ENCODE measurements at regions not wholly inside any gene's neighbourhood (a gene's known extent, or its start where the extent isn't known, plus 50 kb on each side); places are given as distances from the start of the nearest gene placed in this dataset.

DNA sequence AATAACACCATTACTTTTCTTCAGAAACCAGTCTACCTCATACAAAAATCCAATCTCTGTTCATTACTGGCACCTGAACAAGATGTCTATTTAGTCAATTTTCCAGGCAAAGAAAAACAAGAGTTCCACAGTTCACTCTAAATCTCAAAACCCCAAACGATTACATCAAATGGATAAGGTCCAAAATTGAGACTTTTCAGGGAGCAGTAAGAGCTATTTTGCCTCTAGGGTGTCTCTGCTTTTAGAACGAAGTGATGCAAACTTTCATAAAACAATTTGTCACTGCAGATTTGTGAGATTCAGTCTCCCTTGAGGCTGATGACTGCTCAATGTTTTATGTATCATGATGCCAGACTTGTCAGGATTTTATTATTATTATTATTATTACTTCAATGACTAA is 937.0 kb upstream of the PHF14 start:
- DNase-seq = no peak

DNA sequence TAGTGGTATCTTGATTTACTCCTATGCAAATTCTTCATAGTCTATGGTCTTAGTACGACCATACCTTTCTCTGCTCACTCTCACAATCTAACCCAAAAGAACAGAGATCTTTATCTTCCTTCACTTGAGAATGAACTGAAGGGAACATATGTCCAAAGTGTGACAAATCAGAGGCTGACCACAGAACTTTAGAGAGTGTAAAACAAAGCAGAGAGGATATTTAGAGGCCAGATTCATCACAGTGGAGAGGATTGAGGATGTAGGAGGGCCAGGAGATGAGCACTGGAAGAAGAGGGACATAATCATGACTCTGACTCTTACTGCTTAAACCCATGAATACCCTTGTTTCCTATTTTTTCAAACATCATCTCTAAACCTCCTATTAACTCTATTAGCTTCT is 935.3 kb upstream of the PHF14 start:
- DNase-seq = no peak

GRCh38 chr7:10040674-10041073 is 933.0 kb upstream of the PHF14 start:
- no peak for DNase-seq

- DNase-seq = no peak
These were observed 902.8 kb upstream of the PHF14 start for GRCh38 chr7:10070899-10071298.

DNA sequence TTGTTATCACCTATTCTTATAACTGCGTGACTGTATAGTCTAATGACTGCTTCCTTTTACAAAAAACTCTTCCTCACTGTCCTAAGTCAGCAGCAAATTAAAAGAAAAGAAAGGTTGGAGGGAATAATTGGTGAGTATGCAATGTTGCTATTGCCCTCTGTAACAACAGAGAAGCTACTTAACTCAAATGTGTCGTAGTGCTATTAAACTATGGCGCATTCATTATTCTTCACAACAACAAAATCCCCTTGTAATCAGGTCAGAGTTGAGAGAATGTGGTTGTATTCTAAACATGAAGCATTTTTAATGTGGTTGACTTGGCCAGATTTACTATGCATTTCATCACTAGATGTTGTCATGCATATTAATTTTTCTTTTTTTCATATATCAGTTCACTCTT is 897.8 kb upstream of the PHF14 start:
- no peak for DNase-seq

DNA sequence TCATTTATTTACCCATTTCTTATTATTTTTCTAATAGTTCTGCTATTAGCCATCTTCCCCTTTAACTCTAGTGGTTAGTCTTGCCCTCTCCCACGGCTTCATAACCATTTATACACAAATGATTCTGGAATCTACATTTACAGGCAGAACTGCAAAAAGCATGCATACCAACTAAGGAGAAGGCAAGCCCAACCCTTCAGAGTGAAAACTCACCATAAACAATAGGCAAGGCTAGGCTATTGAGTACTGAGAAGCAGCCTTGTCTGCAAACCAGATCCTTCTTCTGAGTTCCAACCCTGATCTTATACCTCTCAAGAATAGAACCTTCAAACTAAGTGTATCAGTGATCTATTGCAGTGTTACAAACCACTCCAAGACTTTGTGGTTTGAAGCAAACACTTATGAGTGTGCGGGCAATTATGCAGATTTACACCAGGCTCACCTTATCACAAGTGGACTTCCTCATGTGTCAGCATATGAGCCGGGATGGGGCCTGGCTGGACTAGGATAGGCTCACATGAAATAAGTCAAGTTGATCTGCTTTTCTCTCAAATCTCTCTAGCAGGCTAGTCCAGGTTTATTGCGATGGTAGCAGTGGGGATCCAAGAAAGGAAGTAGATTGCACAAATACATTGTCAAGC is 896.9 kb upstream of the PHF14 start:
- DNase-seq = peak; percentile 25

GRCh38 chr7:10079572-10079971 is 894.1 kb upstream of the PHF14 start:
- DNase-seq = no peak

DNA sequence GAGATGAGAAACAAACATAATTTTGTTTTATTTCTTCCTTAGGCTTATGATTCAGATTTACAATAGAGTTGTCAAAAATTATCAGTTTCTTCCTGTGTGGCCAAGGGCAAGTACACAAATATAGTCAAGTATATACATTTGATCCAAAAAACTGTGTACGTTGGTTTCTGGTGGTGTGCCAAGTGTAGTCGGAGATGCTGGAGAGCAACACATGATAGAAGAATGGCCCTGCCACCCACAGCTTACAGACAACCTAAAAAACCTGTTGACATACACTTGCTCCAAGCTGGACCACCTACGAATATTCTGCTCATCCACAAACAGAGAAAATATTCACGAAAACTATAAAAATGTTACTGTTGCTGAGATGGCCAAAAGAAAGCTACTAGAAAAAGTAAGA is 890.8 kb upstream of the PHF14 start:
- DNase-seq = no peak

DNA sequence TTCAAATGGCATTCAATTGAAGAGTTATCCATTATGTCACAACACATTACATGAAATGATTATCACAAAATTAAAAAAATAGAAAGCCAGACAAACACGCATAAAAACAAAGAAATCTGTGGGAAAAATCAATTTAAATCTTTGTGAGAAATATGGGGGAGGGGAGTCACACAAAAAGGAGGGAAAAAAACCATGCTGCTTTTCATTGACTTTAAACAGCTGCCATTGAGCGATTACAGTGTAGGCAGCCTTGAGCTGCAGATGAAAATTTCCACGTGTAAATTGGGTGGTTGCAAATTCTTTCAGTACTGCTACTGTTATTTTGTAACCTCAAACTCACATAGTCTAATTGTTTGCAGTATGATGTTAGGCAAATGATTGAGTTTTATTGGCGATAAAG is 889.9 kb upstream of the PHF14 start:
- DNase-seq = no peak

DNA sequence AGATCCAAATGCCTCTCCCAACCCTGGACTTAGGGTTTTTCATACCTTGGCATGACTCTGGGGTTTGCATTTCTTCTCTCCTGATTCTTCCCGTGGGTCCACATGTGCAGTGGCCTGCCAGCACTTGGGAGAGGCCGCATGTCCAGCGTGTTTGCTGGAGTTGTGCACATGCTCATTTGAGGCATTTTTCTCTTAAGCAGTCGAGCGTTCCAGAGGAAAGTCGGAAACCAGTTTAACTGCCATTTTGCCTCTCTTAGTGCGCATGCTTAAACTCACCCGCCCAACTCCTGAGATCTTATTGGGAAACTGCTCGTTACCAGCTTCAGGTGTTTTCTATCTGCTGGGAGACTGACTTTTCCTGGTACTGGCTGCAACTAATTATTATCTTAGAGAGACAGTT is 888.4 kb upstream of the PHF14 start:
- no peak for DNase-seq

DNA sequence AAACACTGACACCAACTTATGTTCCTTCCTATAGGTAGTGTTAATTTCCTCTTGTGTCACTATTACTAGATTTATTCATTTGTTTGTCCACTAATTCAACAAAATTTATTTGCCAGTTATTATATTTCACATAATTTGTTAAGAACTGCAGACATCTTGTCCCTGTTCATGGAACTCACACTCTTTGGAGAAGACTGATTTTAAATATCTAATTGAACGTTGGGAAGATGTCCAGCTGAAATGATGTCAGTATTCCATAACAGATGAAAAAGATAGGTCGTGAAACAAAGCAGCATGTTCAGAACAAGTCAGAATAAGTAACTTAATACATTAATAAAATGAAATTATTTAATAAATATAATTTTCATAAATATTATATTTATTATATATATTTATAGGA is 873.1 kb upstream of the PHF14 start:
- no peak for DNase-seq

DNA sequence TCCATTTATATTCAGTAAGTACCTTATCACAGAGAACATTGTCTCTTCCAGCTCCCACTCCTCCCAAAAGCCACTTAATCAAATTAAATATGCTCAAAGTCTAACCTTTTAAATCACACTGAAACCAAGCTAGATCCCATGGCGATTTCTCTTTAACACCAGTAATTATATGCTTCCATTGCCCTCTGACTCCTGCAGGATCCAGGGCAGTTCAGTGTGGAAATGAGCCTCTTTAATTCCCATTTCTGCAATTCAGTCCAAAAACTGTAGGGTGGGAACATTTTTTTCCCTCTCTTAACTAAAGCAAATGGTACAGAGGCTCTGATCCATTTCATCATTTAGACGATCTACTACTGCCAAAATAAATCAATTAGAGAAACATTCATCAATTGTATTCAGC is 872.3 kb upstream of the PHF14 start:
- no peak for DNase-seq

- peak; percentile 21 for DNase-seq
These were observed 869.4 kb upstream of the PHF14 start for GRCh38 chr7:10104292-10104691.

GRCh38 chr7:10106609-10107008 is 867.1 kb upstream of the PHF14 start:
- no peak for DNase-seq

- DNase-seq = no peak
These were observed 857.2 kb upstream of the PHF14 start for GRCh38 chr7:10116511-10116910.

GRCh38 chr7:10117815-10118214 is 855.9 kb upstream of the PHF14 start:
- no peak for DNase-seq

DNA sequence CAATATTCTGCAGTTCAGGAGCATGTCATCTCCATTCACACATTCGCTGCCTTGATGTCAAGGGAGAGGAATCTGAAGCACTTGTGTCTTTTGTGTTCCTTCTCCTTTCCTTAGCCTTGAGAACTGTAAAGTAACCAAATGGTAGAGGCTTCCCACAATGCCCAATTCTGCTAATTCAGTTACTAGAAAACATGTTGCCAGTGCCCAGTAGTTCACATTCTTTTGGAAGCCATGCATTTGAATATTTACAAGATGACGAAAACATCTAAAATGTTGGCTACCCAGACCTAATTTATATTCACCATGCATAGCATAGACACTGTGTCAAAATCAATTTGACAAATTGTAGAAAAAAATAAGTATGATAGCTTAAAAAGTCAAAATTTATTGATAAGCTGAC is 852.7 kb upstream of the PHF14 start:
- DNase-seq = no peak

DNA sequence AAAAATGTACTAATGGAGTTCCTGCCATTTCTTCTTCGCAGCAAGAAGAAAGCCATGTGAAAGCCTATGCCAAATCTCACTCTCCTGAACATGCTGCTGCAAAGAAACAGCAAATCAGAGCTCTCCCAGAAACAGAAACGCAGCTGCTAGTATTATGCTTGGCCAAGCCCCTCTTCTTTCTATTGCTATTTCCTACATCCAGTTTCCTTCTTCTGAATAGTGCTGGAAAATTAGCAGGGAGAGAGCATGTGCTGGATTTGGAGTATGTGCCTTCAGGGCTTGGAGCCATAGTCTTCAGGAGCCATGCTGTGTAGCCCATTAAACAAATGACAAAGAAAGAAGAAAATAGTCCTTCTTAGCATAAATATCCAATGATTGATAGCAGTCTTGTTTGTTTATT is 852.0 kb upstream of the PHF14 start:
- DNase-seq = no peak

- peak; percentile 28 for DNase-seq
These were observed 851.0 kb upstream of the PHF14 start for GRCh38 chr7:10122551-10123100.

- DNase-seq = peak; percentile 14
These were observed 844.9 kb upstream of the PHF14 start for GRCh38 chr7:10128748-10129147.

- no peak for DNase-seq
These were observed 835.4 kb upstream of the PHF14 start for GRCh38 chr7:10138087-10138854.

DNA sequence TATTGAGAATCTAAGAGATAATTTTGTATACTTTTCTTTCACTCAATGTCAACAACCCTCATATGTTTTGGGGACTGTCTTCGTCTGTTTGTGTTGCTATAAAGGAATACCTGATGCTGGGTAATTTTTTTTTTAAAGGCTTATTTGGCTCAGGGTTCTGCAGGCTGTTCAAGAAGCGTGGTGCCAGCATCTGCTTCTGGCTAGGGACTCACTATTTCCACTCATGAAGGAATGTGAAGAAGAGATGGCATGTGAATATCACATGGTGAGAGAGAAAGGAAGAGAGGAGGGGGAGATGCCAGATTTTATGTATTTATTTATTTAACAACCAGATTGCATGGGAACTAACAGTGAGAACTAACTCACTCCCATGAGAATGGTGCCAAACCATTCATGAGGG is 827.4 kb upstream of the PHF14 start:
- DNase-seq = no peak

- no peak for DNase-seq
These were observed 816.7 kb upstream of the PHF14 start for GRCh38 chr7:10156972-10157371.

DNA sequence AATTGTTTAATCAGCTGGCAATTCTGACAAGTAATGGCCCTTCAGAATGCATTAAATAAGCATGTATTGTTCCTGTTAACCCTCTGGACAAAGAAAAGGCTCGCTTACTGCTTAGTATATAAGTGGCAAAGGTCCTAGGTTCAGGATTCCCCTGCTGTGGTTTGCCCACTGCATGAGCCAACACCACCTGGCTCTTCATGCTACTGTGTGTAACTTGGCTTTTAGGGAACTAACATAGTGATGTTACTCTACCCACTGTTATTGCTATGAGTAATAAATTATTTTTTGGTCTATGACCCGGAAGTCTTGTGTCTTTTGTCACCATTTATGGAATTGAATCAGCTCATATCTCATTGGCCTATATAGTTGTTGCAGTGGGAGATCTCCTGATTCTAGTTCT is 791.7 kb upstream of the PHF14 start:
- no peak for DNase-seq

- DNase-seq = no peak
These were observed 781.6 kb upstream of the PHF14 start for GRCh38 chr7:10192074-10192473.

Data from OCI-M1 (cell line).